Tibial nerve (tissue), 4 donors: ENCODE measurements at regions not wholly inside any gene's neighbourhood (a gene's known extent, or its start where the extent isn't known, plus 50 kb on each side); places are given as distances from the start of the nearest gene placed in this dataset.

Source experiments
- DNase-seq, 2 donors: peaks; one replicate each; pipeline ENCODE4 v3.0.0-alpha.2; 2019; ENCODE audit warnings: low spot score in 2 of 2
- H3K27ac ChIP-seq, 4 donors: fragments of 200-600 bp; sonication (generic) in 3 of 4; one replicate each; pipeline ENCODE4 v1.5.1; 2017 to 2019; ENCODE audit warnings: mild to moderate bottlenecking in 1 of 4
- H3K27me3 ChIP-seq, 2 donors: fragments of 200-600 bp; sonication (generic) in 1 of 2; one replicate each; pipeline versions ENCODE4 v1.5.1 to v1.6.0; 2017 to 2019
- H3K36me3 ChIP-seq, 3 donors: fragments of 200-600 bp; sonication (generic); one replicate each; pipeline ENCODE4 v1.5.1; 2018 to 2019
- H3K4me1 ChIP-seq, 4 donors: fragments of 200-600 bp; sonication (generic) in 3 of 4; one replicate each; pipeline ENCODE4 v1.5.1; 2017 to 2019
- H3K4me3 ChIP-seq, 4 donors: fragments of 200-600 bp; sonication (generic) in 3 of 4; one replicate each; pipeline ENCODE4 v1.5.1; 2017 to 2019; ENCODE audit warnings: mild to moderate bottlenecking in 1 of 4, moderate library complexity in 1 of 4
- H3K9me3 ChIP-seq, 4 donors: fragments of 200-600 bp; sonication (generic) in 3 of 4; one replicate each; pipeline ENCODE4 v1.5.1; 2017 to 2019
- EP300 ChIP-seq, 2 donors: sonication (generic); formaldehyde crosslinking; IDR thresholded peaks; one replicate each; pipeline ENCODE4 v1.6.1; 2017; ENCODE audit warnings: antibody characterized with exemption in 2 of 2, mild to moderate bottlenecking in 1 of 2
- POLR2A ChIP-seq, 2 donors: fragments of 450-650 bp; IDR thresholded peaks; one replicate each; pipeline ENCODE4 v1.6.1; 2017; ENCODE audit warnings: antibody characterized with exemption in 2 of 2, mild to moderate bottlenecking in 2 of 2, moderate library complexity in 2 of 2
- WGBS, 2 donors: methylation state at CpG; one replicate each; pipeline ENCODE4 v1.1.5; 2018; 5-methylcytosine and 5-hydroxymethylcytosine counted together
- TF ChIP-seq, protein P1 (sequence below), 5 experiments: fragments of 200-600 bp in 3 of 5; fragments of 450-650 bp in 2 of 5; sonication (generic) in 3 of 5; IDR thresholded peaks; one replicate each; pipeline ENCODE4 v1.5.1; 2016 to 2019; ENCODE audit warnings: antibody characterized with exemption in 5 of 5, mild to moderate bottlenecking in 3 of 5, moderate library complexity in 2 of 5

DNA sequence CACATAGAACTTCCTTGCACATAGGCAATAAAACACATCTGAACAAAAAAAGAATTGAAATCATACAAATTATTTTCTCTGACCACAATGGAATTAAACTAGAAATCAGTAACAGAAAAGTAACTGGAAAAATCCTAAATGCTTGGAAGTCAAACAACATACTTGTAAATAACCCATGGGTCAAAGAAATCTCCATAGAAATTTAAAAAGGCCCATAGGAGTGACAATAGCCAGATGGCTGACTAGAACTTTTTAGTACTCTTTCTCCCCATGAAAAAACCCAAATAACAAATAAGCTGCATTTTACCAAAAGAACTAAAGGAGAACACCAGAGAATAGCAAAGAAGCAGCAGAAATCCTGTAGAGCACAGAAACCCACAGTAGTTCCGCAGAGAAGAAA is 139.2 kb upstream of the COL3A1 start:
- no peaks in the 10 kb centered on the region for H3K4me1 ChIP-seq
- no peak overlapping the region for H3K4me3 ChIP-seq
- H3K9me3 ChIP-seq: peaks cover 0 to 31% (median 0%) of the 10 kb centered on the region in 4 donors
- no peak for DNase-seq
- H3K27ac ChIP-seq: no peak overlapping the region
- TF ChIP-seq EP300 (IDR thresholded peaks at IDR 0.05) (no peak), POLR2A (IDR thresholded peaks at IDR 0.05) (no peak)
- TF ChIP-seq, protein P1, sequence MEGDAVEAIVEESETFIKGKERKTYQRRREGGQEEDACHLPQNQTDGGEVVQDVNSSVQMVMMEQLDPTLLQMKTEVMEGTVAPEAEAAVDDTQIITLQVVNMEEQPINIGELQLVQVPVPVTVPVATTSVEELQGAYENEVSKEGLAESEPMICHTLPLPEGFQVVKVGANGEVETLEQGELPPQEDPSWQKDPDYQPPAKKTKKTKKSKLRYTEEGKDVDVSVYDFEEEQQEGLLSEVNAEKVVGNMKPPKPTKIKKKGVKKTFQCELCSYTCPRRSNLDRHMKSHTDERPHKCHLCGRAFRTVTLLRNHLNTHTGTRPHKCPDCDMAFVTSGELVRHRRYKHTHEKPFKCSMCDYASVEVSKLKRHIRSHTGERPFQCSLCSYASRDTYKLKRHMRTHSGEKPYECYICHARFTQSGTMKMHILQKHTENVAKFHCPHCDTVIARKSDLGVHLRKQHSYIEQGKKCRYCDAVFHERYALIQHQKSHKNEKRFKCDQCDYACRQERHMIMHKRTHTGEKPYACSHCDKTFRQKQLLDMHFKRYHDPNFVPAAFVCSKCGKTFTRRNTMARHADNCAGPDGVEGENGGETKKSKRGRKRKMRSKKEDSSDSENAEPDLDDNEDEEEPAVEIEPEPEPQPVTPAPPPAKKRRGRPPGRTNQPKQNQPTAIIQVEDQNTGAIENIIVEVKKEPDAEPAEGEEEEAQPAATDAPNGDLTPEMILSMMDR (IDR thresholded peaks at IDR 0.05): no peak
- no peaks in the 10 kb centered on the region for H3K27me3 ChIP-seq
- no peaks in the 10 kb centered on the region for H3K36me3 ChIP-seq
- WGBS, 2 donors: 44 to 65% methylated on average over 1 of the region's 1 CpG

DNA sequence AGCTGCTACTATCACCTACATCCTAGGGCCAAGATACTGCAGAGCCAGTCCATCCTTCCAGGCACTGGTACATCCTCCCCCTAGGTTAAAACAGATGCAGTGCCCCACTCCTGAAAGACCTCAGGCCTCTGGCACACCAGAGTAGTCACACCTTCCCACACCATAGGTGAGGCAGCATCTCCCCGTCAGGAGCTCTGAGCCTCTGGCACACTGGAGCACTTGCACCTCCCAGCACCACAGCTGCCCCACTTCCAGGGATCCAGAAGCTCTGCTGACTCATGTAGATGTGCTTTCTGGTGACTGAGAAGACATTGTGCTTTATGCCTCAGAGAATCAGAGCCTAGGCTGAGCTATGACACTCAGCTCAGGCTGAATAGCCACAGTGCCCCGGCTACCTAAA is 138.4 kb upstream of the COL3A1 start:
- peaks cover 0 to 33% (median 0%) of the 10 kb centered on the region in 4 donors for H3K9me3 ChIP-seq
- no peak for DNase-seq
- H3K36me3 ChIP-seq: no peaks in the 10 kb centered on the region
- TF ChIP-seq EP300 (IDR thresholded peaks at IDR 0.05) (no peak), POLR2A (IDR thresholded peaks at IDR 0.05) (no peak)
- TF ChIP-seq, protein P1 (IDR thresholded peaks at IDR 0.05): no peak
- H3K4me3 ChIP-seq: no peak overlapping the region
- H3K27me3 ChIP-seq: no peaks in the 10 kb centered on the region
- no peak overlapping the region for H3K27ac ChIP-seq
- H3K4me1 ChIP-seq: no peaks in the 10 kb centered on the region
- WGBS, 2 donors: 90 to 94% methylated on average over 2 of the region's 2 CpGs

DNA sequence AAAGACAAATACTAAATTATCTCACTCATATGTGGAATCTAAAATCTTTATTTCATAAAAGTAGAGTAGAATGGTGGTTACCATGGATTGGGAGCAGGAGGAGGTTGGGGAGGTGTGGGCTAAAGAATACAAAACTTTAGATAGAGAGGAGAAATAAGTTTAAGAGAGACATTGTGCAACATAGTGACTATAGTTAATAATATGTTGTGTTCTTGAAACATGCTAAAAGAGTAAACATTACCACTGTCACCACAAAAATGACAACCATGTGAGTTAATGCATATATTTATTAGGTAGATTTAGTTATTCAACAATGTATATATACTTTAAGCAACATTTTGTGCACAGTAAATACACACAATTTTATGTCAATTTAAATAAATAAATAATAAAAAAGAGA is 128.5 kb upstream of the COL3A1 start:
- TF ChIP-seq EP300 (IDR thresholded peaks at IDR 0.05) (no peak), POLR2A (IDR thresholded peaks at IDR 0.05) (no peak)
- TF ChIP-seq, protein P1 (IDR thresholded peaks at IDR 0.05): no peak
- H3K36me3 ChIP-seq: no peaks in the 10 kb centered on the region
- no peak overlapping the region for H3K4me3 ChIP-seq
- no peak overlapping the region for H3K27ac ChIP-seq
- no peaks in the 10 kb centered on the region for H3K4me1 ChIP-seq
- no peak for DNase-seq
- no peaks in the 10 kb centered on the region for H3K27me3 ChIP-seq
- peaks cover 0 to 18% (median 0%) of the 10 kb centered on the region in 4 donors for H3K9me3 ChIP-seq

DNA sequence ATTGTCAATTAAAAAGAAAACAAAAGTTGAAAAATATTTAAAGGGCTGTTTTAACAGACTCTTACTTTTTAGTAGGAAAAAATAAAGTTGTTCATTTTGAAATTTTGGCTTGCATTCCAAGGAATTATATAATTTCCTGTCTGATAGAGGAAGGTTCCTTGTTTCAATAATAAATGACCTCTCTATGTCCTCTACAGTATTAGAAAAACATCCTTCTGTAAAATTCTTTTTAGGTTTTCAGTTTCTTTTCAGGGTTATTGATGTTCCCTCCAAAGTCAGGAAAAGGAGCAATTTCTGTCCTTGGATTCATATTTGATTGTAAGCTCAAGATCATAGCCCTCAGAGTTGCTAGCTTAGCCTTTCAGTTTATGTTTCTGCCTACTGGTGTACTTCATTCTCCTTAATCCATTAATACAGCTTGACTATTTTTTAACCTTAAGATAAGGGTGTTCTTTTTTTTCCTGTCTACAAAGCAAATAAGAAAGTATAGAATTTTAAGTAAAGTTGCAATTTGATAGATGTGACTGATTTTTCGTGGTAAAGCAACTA is 125.2 kb upstream of the COL3A1 start:
- Histone ChIP-seq H3K27ac (no peak overlapping the region), H3K36me3 (no peaks in the 10 kb centered on the region), H3K9me3 (peaks cover 0 to 12% (median 0%) of the 10 kb centered on the region in 4 donors), H3K27me3 (no peaks in the 10 kb centered on the region), H3K4me1 (peaks cover 0 to 6% (median 0%) of the 10 kb centered on the region in 4 donors), H3K4me3 (no peak overlapping the region)
- WGBS, 2 donors: 50 to 57% methylated on average over 1 of the region's 1 CpG
- DNase-seq: no peak
- TF ChIP-seq POLR2A (IDR thresholded peaks at IDR 0.05) (no peak), EP300 (IDR thresholded peaks at IDR 0.05) (no peak)
- TF ChIP-seq, protein P1 (IDR thresholded peaks at IDR 0.05): no peak

DNA sequence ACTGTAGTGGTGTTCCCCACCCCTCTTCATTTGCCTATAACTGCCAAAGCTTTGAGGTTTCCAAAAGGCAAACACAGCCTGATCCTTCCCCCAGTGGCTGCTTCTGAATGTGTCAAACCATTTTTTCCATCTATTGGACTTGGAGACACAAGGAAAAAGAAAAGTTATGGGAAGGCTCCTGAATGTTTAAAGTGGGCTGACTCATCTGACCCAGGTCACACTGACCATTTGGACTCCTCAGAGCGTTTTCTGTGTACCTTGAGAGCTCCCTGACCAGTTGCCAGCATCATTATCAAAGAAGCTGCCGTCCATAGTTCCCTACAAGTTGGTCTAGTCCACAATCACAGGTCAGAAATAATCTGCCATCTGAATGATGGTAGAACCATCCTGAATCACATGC is 123.4 kb upstream of the COL3A1 start:
- Histone ChIP-seq H3K9me3 (peaks cover 0 to 8% (median 0%) of the 10 kb centered on the region in 4 donors), H3K36me3 (no peaks in the 10 kb centered on the region), H3K27me3 (no peaks in the 10 kb centered on the region), H3K4me3 (no peak overlapping the region), H3K4me1 (peaks cover 0 to 6% (median 0%) of the 10 kb centered on the region in 4 donors), H3K27ac (no peak overlapping the region)
- WGBS, 2 donors: 62 to 70% methylated on average over 2 of the region's 2 CpGs
- no peak for DNase-seq
- TF ChIP-seq EP300 (IDR thresholded peaks at IDR 0.05): no peak
- TF ChIP-seq POLR2A (IDR thresholded peaks at IDR 0.05): no peak
- TF ChIP-seq, protein P1 (IDR thresholded peaks at IDR 0.05): no peak
